ENCODE measurements at regions not wholly inside any gene's neighbourhood (a gene's known extent, or its start where the extent isn't known, plus 50 kb on each side); places are given as distances from the start of the nearest gene placed in this dataset.

- peaks cover 0 to 5% (median 0%) of the 10 kb centered on the region in 6 donors for H3K4me1 ChIP-seq
- intact Hi-C loops (cut with DNase I; ENCODE audit: low total_unique reads), result no loop called here
- no peak overlapping the region for H3K27ac ChIP-seq
- H3K36me3 ChIP-seq, result no peaks in the 10 kb centered on the region
- DNase-seq, result no peak
- no peak overlapping the region for H3K4me3 ChIP-seq
- no peaks in the 10 kb centered on the region for H3K27me3 ChIP-seq (replicated peaks in 1 of 7)
- no peak for TF ChIP-seq CTCF (IDR thresholded peaks at IDR 0.05 in 8 of 11, conservative IDR thresholded peaks at IDR 0.05 in 3 of 11)
- TF ChIP-seq POLR2AphosphoS5 (IDR thresholded peaks at IDR 0.05), result no peak
- TF ChIP-seq POLR2A (IDR thresholded peaks at IDR 0.05), result no peak
- H3K9me3 ChIP-seq, result peaks cover 0 to 11% (median 6%) of the 10 kb centered on the region in 8 donors
These were observed 263.5 kb downstream of the NFKBIZ start for GRCh38 chr3:102112704-102113230.

GRCh38 chr3:102113421-102114041 is 264.2 kb downstream of the NFKBIZ start:
- H3K27me3 ChIP-seq (replicated peaks in 1 of 7), result no peaks in the 10 kb centered on the region
- no peak for TF ChIP-seq CTCF (IDR thresholded peaks at IDR 0.05 in 8 of 11, conservative IDR thresholded peaks at IDR 0.05 in 3 of 11)
- no peak for TF ChIP-seq POLR2AphosphoS5 (IDR thresholded peaks at IDR 0.05)
- TF ChIP-seq POLR2A (IDR thresholded peaks at IDR 0.05), result no peak
- H3K4me1 ChIP-seq, result peaks cover 0 to 5% (median 0%) of the 10 kb centered on the region in 6 donors
- H3K36me3 ChIP-seq, result no peaks in the 10 kb centered on the region
- H3K4me3 ChIP-seq, result no peak overlapping the region
- DNase-seq, result no peak
- intact Hi-C loops (cut with DNase I; ENCODE audit: low total_unique reads), result no loop called here
- WGBS, 5 donors, result 93 to 95% (median 94%) methylated on average over 11 of the region's 11 CpGs
- peak overlapping the region in 3 of 8 donors; percentile 23 to 59 (median 56) for H3K27ac ChIP-seq
- peaks cover 0 to 3% (median 0%) of the 10 kb centered on the region in 8 donors for H3K9me3 ChIP-seq

- Histone ChIP-seq H3K36me3 (no peaks in the 10 kb centered on the region), H3K4me3 (no peak overlapping the region), H3K27me3 (replicated peaks in 1 of 7) (no peaks in the 10 kb centered on the region), H3K27ac (peak overlapping the region in 4 of 8 donors; percentile 23 to 59 (median 52)), H3K9me3 (no peaks in the 10 kb centered on the region), H3K4me1 (peaks cover 0 to 5% (median 0%) of the 10 kb centered on the region in 6 donors)
- TF ChIP-seq POLR2A (IDR thresholded peaks at IDR 0.05) (no peak), POLR2AphosphoS5 (IDR thresholded peaks at IDR 0.05) (no peak), CTCF (IDR thresholded peaks at IDR 0.05 in 8 of 11, conservative IDR thresholded peaks at IDR 0.05 in 3 of 11) (no peak)
- no peak for DNase-seq
- intact Hi-C loops (cut with DNase I; ENCODE audit: low total_unique reads), result no loop called here
- 38 to 70% (median 42%) methylated on average over 7 of the region's 7 CpGs for WGBS, 5 donors
These were observed 265.1 kb downstream of the NFKBIZ start for GRCh38 chr3:102114264-102114979.

GRCh38 chr3:102122527-102122926 is 273.2 kb downstream of the NFKBIZ start:
- intact Hi-C loops (cut with DNase I; ENCODE audit: low total_unique reads), result no loop called here
- no peak for DNase-seq

More at GRCh38 chr3:102122527-102122926, 273.2 kb downstream of the NFKBIZ start:
- no peaks in the 10 kb centered on the region for H3K36me3 ChIP-seq
- TF ChIP-seq POLR2A (IDR thresholded peaks at IDR 0.05), result no peak
- no peak for TF ChIP-seq POLR2AphosphoS5 (IDR thresholded peaks at IDR 0.05)
- TF ChIP-seq CTCF (IDR thresholded peaks at IDR 0.05 in 8 of 11, conservative IDR thresholded peaks at IDR 0.05 in 3 of 11), result no peak
- H3K4me1 ChIP-seq, result no peaks in the 10 kb centered on the region
- no peaks in the 10 kb centered on the region for H3K27me3 ChIP-seq (replicated peaks in 1 of 7)
- H3K4me3 ChIP-seq, result no peak overlapping the region
- H3K27ac ChIP-seq, result no peak overlapping the region
- peaks cover 2 to 37% (median 24%) of the 10 kb centered on the region in 8 donors for H3K9me3 ChIP-seq

Data from spleen (tissue), 11 donors.